ENCODE measurements at regions not wholly inside any gene's neighbourhood (a gene's known extent, or its start where the extent isn't known, plus 50 kb on each side); places are given as distances from the start of the nearest gene placed in this dataset.

DNA sequence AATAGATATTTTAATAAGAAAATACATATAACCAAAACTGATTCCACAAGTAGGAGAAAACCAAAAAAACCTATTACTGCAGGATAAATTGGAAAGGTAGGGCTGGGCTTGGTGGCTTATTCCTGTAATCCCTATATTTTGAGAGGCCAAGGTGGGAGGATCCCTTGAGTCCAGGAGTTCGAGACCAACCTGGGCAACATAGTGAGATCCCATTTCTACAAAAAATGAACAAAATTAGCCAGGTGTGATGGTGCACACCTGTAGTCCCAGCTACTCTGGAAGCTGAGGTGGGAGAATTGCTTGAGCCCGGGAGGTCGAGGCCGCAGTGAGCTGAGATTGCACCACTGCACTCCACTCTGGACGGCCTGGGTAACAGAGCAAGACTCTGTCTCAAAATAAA lies 189.2 kb upstream of the IER5L start:
- TF ChIP-seq, protein P1, sequence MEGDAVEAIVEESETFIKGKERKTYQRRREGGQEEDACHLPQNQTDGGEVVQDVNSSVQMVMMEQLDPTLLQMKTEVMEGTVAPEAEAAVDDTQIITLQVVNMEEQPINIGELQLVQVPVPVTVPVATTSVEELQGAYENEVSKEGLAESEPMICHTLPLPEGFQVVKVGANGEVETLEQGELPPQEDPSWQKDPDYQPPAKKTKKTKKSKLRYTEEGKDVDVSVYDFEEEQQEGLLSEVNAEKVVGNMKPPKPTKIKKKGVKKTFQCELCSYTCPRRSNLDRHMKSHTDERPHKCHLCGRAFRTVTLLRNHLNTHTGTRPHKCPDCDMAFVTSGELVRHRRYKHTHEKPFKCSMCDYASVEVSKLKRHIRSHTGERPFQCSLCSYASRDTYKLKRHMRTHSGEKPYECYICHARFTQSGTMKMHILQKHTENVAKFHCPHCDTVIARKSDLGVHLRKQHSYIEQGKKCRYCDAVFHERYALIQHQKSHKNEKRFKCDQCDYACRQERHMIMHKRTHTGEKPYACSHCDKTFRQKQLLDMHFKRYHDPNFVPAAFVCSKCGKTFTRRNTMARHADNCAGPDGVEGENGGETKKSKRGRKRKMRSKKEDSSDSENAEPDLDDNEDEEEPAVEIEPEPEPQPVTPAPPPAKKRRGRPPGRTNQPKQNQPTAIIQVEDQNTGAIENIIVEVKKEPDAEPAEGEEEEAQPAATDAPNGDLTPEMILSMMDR (IDR thresholded peaks at IDR 0.05; ENCODE audit: insufficient read depth, low read length) = no peak
- no peak for TF ChIP-seq GABPA (IDR thresholded peaks at IDR 0.05; ENCODE audit: low read depth)

All from HL-60 (cell line).